H9 (cell line): ENCODE measurements at regions not wholly inside any gene's neighbourhood (a gene's known extent, or its start where the extent isn't known, plus 50 kb on each side); places are given as distances from the start of the nearest gene placed in this dataset.

Experiments used
- DNase-seq: peaks from one replicate; pipeline ENCODE4 v3.0.0-alpha.2; 2017
- H2AFZ ChIP-seq: one replicate; pipeline ENCODE4 v1.6.1; 2013; ENCODE audit warnings: mild to moderate bottlenecking, low read length, control low read depth, moderate library complexity
- H2AK5ac ChIP-seq: 2 replicates; pipeline ENCODE4 v1.6.1; 2013; ENCODE audit warnings: low read length, control low read depth, mixed read lengths; ENCODE audit not compliant: insufficient read length
- H2BK120ac ChIP-seq: one replicate; pipeline ENCODE4 v1.6.1; 2013; ENCODE audit warnings: low read depth, mild to moderate bottlenecking, low read length, control low read depth, inconsistent platforms; ENCODE audit not compliant: poor library complexity, severe bottlenecking
- H2BK12ac ChIP-seq: 2 replicates; pipeline ENCODE4 v1.6.1; 2013; ENCODE audit warnings: low read length, control low read depth, mixed read lengths, low read depth; ENCODE audit not compliant: insufficient read length
- H2BK15ac ChIP-seq: 2 replicates; pipeline ENCODE4 v1.6.1; 2013; ENCODE audit warnings: low read depth, low read length, control low read depth
- H2BK20ac ChIP-seq: one replicate; pipeline ENCODE4 v1.6.1; 2013; ENCODE audit warnings: low read depth, mild to moderate bottlenecking, low read length, control low read depth, inconsistent platforms; ENCODE audit not compliant: poor library complexity, severe bottlenecking
- H2BK5ac ChIP-seq: 2 replicates; pipeline ENCODE4 v1.6.1; 2013; ENCODE audit warnings: low read length, control low read depth, mixed read lengths; ENCODE audit not compliant: insufficient read length
- H3K14ac ChIP-seq: 2 replicates; pipeline ENCODE4 v1.6.1; 2013; ENCODE audit warnings: low read length, control low read depth; ENCODE audit not compliant: insufficient read depth
- H3K18ac ChIP-seq: 2 replicates; pipeline ENCODE4 v1.6.1; 2013; ENCODE audit warnings: low read depth, mild to moderate bottlenecking, mixed read lengths, low read length, control low read depth; ENCODE audit not compliant: insufficient read length
- H3K23ac ChIP-seq: 2 replicates; pipeline ENCODE4 v1.6.1; 2013; ENCODE audit warnings: low read length, control low read depth, mixed read lengths, low read depth; ENCODE audit not compliant: insufficient read length
- H3K23me2 ChIP-seq: 2 replicates; pipeline ENCODE4 v1.6.1; 2013; ENCODE audit warnings: low read depth, mild to moderate bottlenecking, mixed read lengths, low read length, control low read depth; ENCODE audit not compliant: insufficient read length, poor library complexity, severe bottlenecking
- H3K27ac ChIP-seq: 2 replicates; pipeline ENCODE4 v1.5.1; 2013; ENCODE audit warnings: low read length, control low read depth, mixed read lengths, low read depth; ENCODE audit not compliant: insufficient read length
- H3K27me3 ChIP-seq: 2 replicates; pipeline ENCODE4 v1.6.1; 2013; ENCODE audit warnings: low read length, control low read depth, inconsistent platforms; ENCODE audit not compliant: insufficient read depth
- H3K4ac ChIP-seq: 2 replicates; pipeline ENCODE4 v1.6.1; 2013; ENCODE audit warnings: low read depth, mild to moderate bottlenecking, control low read depth, inconsistent platforms, low read length, moderate library complexity
- H3K4me1 ChIP-seq: 2 replicates; pipeline ENCODE4 v1.6.1; 2013; ENCODE audit warnings: low read length, control low read depth, inconsistent platforms; ENCODE audit not compliant: insufficient read depth
- H3K4me2 ChIP-seq: 2 replicates; pipeline ENCODE4 v1.6.1; 2013; ENCODE audit warnings: low read length, control low read depth, mixed read lengths; ENCODE audit not compliant: insufficient read length, insufficient read depth
- H3K56ac ChIP-seq: 2 replicates; pipeline ENCODE4 v1.6.1; 2013; ENCODE audit warnings: low read depth, mild to moderate bottlenecking, mixed read lengths, low read length, control low read depth; ENCODE audit not compliant: insufficient read length
- H3K79me1 ChIP-seq: 2 replicates; pipeline ENCODE4 v1.6.1; 2013; ENCODE audit warnings: low read depth, mild to moderate bottlenecking, moderate library complexity, low read length, control low read depth, inconsistent platforms; ENCODE audit not compliant: insufficient read depth, poor library complexity, severe bottlenecking
- H3K79me2 ChIP-seq: 2 replicates; pipeline ENCODE4 v1.6.1; 2013; ENCODE audit warnings: low read length, control low read depth, inconsistent platforms; ENCODE audit not compliant: insufficient read depth
- H3K9ac ChIP-seq: 2 replicates; pipeline ENCODE4 v1.6.1; 2013; ENCODE audit warnings: low read length, control low read depth, mixed read lengths; ENCODE audit not compliant: insufficient read length; ENCODE audit errors: extremely low read depth
- H3K9me3 ChIP-seq: one replicate; pipeline ENCODE4 v1.6.1; 2013; ENCODE audit warnings: low read depth, low read length, inconsistent platforms; ENCODE audit not compliant: control insufficient read depth
- H3T11ph ChIP-seq: one replicate; pipeline ENCODE4 v1.6.1; 2013; ENCODE audit warnings: mild to moderate bottlenecking, low read length, control low read depth, inconsistent platforms
- H4K20me1 ChIP-seq: one replicate; pipeline ENCODE4 v1.6.1; 2013; ENCODE audit not compliant: control insufficient read depth, insufficient read length, insufficient read depth
- H4K5ac ChIP-seq: 2 replicates; pipeline ENCODE4 v1.6.1; 2013; ENCODE audit warnings: low read depth, mild to moderate bottlenecking, mixed read lengths, low read length, control low read depth; ENCODE audit not compliant: insufficient read length
- H4K8ac ChIP-seq: replicated peaks from 2 replicates; pipeline ENCODE4 v1.6.1; 2013; ENCODE audit warnings: low read length, control low read depth, mixed read lengths, low read depth; ENCODE audit not compliant: insufficient read length
- H4K91ac ChIP-seq: 2 replicates; pipeline ENCODE4 v1.6.1; 2013; ENCODE audit warnings: low read depth, mild to moderate bottlenecking, moderate library complexity, mixed read lengths, low read length, control low read depth; ENCODE audit not compliant: insufficient read length
- H3K27ac Mint-ChIP-seq, 3 experiments: 2 replicates in 2 of 3; 3 replicates in 1 of 3; pipeline ENCODE4 v1.8.0; 2020 to 2021; ENCODE audit warnings: mixed read lengths in 3 of 3, mild to moderate bottlenecking in 1 of 3, moderate library complexity in 1 of 3
- H3K27me3 Mint-ChIP-seq: 2 replicates; pipeline ENCODE4 v1.8.0; 2021; ENCODE audit warnings: low read depth, mild to moderate bottlenecking, moderate library complexity, mixed read lengths
- H3K36me3 Mint-ChIP-seq, 3 experiments: 2 replicates in 2 of 3; 3 replicates in 1 of 3; pipeline ENCODE4 v1.8.0; 2020 to 2021; ENCODE audit warnings: low read depth in 3 of 3, mixed read lengths in 3 of 3; ENCODE audit not compliant: insufficient read depth in 1 of 3
- H3K4me1 Mint-ChIP-seq, 2 experiments: 2 replicates each; pipeline ENCODE4 v1.8.0; 2020; ENCODE audit warnings: mixed read lengths in 2 of 2
- H3K4me3 Mint-ChIP-seq, 2 experiments: 2 replicates in 1 of 2; 3 replicates in 1 of 2; pipeline ENCODE4 v1.8.0; 2020 to 2021; ENCODE audit warnings: mild to moderate bottlenecking in 2 of 2, mixed read lengths in 2 of 2, moderate library complexity in 1 of 2
- H3K9me3 Mint-ChIP-seq, 2 experiments: 2 replicates in 1 of 2; 3 replicates in 1 of 2; pipeline ENCODE4 v1.8.0; 2020; ENCODE audit warnings: mild to moderate bottlenecking in 2 of 2, mixed read lengths in 2 of 2, moderate library complexity in 1 of 2
- WGBS: extraction: QIAGEN DNeasy Blood & Tissue Kit; methylation state at CpG from one replicate; pipeline ENCODE4 v1.1.7; 2013; ENCODE audit warnings: missing lambda C conversion rate, low lambda C conversion rate, mixed read lengths; ENCODE audit not compliant: insufficient read length; ENCODE audit errors: extremely low coverage; 5-methylcytosine and 5-hydroxymethylcytosine counted together
- TF ChIP-seq, protein P1 (sequence below): fragments of 200-600 bp; sonication (generic); conservative IDR thresholded peaks from 3 replicates; pipeline ENCODE4 v1.8.0; 2021; ENCODE audit warnings: antibody characterized with exemption, mild to moderate bottlenecking

DNA sequence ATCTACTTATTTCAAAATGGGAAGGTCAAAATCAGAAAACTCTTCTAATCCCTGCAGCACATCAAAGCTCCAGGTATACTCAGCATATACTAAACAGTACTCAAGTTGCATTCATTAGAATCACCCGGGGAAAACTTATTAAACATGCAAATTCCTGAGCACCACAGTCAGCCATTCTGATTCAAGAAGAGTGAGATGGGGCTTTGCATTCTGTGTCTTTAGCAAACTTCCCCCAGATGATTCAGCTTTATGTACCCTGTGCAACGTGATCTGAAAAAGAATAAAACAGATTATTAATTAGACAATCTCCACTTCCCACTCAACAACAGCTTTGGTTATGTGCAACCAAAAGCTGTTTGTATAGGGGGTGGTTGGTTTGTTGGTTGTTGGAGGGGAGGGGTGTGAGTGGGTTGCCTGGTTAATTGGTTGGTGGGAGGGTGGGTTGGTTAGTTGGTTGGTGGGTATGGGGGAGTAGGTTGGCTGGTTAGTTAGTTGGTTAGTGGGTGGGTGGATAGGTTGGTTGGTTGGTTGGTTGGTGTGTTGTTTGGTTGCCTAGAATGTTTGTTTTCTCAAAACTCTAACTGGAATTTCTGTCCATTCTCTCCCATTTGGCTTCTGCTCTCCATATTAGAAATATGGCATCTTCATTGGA lies 112.5 kb upstream of the AGAP1 start:
- no peak overlapping the region for H2BK5ac ChIP-seq
- TF ChIP-seq, protein P1, sequence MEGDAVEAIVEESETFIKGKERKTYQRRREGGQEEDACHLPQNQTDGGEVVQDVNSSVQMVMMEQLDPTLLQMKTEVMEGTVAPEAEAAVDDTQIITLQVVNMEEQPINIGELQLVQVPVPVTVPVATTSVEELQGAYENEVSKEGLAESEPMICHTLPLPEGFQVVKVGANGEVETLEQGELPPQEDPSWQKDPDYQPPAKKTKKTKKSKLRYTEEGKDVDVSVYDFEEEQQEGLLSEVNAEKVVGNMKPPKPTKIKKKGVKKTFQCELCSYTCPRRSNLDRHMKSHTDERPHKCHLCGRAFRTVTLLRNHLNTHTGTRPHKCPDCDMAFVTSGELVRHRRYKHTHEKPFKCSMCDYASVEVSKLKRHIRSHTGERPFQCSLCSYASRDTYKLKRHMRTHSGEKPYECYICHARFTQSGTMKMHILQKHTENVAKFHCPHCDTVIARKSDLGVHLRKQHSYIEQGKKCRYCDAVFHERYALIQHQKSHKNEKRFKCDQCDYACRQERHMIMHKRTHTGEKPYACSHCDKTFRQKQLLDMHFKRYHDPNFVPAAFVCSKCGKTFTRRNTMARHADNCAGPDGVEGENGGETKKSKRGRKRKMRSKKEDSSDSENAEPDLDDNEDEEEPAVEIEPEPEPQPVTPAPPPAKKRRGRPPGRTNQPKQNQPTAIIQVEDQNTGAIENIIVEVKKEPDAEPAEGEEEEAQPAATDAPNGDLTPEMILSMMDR = no peak
- WGBS = no CpG with 5 or more reads among the region's 2 CpGs
- no peak overlapping the region for H4K8ac ChIP-seq
- no peak overlapping the region for H2BK20ac ChIP-seq
- Mint-ChIP-seq H3K4me1 (peaks cover 14 to 23% of the 10 kb centered on the region in 2 experiments), H3K36me3 (no peaks in the 10 kb centered on the region), H3K27me3 (peaks cover 1% of the 10 kb centered on the region; the same call in 1 of the 2 replicates), H3K4me3 (no peak overlapping the region), H3K27ac (no peak overlapping the region), H3K9me3 (peaks cover 0 to 3% of the 10 kb centered on the region in 2 experiments; a peak in 2 of 5 replicates)
- no peak overlapping the region for H2BK15ac ChIP-seq
- no peaks in the 10 kb centered on the region for H3K79me1 ChIP-seq
- H3K4ac ChIP-seq = no peak overlapping the region
- peaks cover 9% of the 10 kb centered on the region; the same call in 1 of the 2 replicates for H3K4me1 ChIP-seq
- no peak overlapping the region for H3K27ac ChIP-seq
- H3K14ac ChIP-seq = no peak overlapping the region
- no peak overlapping the region for H4K5ac ChIP-seq
- no peak overlapping the region for H4K91ac ChIP-seq
- H3K79me2 ChIP-seq = no peaks in the 10 kb centered on the region
- H3K56ac ChIP-seq = no peak overlapping the region
- H3K9me3 ChIP-seq = no peaks in the 10 kb centered on the region
- H3T11ph ChIP-seq = no peak overlapping the region
- DNase-seq = no peak
- no peak overlapping the region for H3K18ac ChIP-seq
- no peak overlapping the region for H3K9ac ChIP-seq
- no peak overlapping the region for H2AK5ac ChIP-seq
- H4K20me1 ChIP-seq = no peaks in the 10 kb centered on the region
- no peaks in the 10 kb centered on the region for H3K23me2 ChIP-seq
- H2BK120ac ChIP-seq = no peak overlapping the region
- H2BK12ac ChIP-seq = no peak overlapping the region
- no peak overlapping the region for H3K4me2 ChIP-seq
- no peak overlapping the region for H3K23ac ChIP-seq
- H2AFZ ChIP-seq = no peak overlapping the region
- H3K27me3 ChIP-seq = no peaks in the 10 kb centered on the region
